GM13976 (cell line): ENCODE measurements at regions not wholly inside any gene's neighbourhood (a gene's known extent, or its start where the extent isn't known, plus 50 kb on each side); places are given as distances from the start of the nearest gene placed in this dataset.
"Not testable (repeated sequence)": the region's sequence is repeated elsewhere in the genome, so short reads cannot be mapped to it uniquely, and the experiment has no call there.

Source experiments
- DNase-seq: peaks from one replicate; pipeline ENCODE4 v3.0.0; 2012; ENCODE audit warnings: low spot score
- CTCF ChIP-seq: IDR thresholded peaks from 2 replicates; pipeline ENCODE4 v1.5.1; 2012; ENCODE audit warnings: borderline replicate concordance, mild to moderate bottlenecking; ENCODE audit not compliant: insufficient read depth; ENCODE audit errors: extremely low read depth, missing control alignments, control extremely low read depth
- in situ Hi-C: fragments of 300-500 bp; cut with MboI; formaldehyde crosslinking; loops from one replicate; pipeline ENCODE4 v1.12.0; 2022; ENCODE audit warnings: low sequenced_read_pairs, mixed read lengths, inconsistent platforms; ENCODE audit not compliant: unreplicated experiment

DNA sequence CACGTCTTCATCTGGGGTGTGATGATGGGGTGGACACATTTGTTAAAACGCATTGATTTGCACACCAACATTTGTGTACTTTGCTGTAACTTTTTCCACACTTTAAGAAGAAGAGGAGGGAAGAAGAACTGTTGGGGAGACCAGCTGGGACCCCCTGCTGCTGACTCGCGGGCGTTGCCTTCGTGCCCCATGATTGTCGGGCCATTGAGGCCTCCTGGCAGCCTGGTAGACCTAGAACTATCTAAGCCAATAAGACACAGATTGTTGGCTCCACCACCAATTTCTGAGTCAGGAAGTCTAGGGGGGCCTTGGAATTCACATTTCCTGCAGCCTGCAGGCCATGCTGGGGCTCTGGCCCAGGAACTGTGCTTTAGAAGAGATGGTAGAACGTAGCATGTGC lies 105.5 kb downstream of the TNFRSF13B start:
- no peak for TF ChIP-seq CTCF
- in situ Hi-C loops: no loop called here
- DNase-seq: no peak

DNA sequence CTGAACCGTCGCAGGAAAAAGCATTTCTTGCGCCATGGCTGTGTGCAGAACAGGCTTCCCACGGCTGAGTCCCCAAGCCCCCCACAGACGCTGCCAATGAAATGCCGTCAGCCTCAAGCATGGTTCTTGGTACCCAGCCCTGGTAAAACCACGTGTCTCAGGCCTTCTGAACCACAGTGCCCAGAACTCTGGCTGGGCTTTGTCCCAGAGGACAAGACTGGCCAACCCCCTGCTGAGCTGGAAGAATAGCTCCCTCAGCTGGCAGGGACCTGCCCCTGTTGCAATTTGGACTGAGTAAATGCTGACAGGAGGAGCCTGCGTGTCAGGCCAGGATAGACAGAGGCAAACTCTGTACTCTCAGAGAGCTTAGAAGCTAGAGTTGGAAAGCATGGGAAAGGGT lies 106.2 kb downstream of the TNFRSF13B start:
- in situ Hi-C loops, DNase-seq: not testable (repeated sequence)

DNA sequence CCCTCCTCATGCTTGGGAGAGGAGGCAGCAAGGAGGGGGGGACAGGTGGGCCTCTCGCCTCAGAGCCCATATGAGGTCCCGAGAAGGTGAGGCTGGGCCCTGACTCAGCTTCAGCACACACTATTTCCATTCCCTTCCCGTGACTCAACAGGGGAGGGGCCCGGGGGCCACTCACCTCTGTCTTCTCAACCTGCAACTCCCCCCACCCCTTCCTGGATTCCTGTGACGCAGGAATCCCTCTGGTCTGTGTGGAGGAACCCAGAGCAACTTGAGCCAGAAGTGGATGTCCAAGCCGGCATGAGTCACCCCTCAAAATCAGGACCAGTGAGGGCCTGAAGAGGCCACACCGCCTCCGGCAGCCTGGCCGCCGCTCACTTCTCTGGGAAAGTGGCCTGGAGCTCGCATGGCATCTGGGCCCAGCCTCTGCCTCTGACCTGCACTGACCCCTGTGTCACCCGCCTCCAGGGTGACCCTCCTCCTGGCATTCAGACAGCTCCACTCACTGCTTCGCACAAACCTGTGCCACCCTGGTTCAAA lies 106.8 kb downstream of the TNFRSF13B start:
- DNase-seq, in situ Hi-C loops: not testable (repeated sequence)

- in situ Hi-C loops, DNase-seq: not testable (repeated sequence)
Measured at GRCh38 chr17:16864462-16865076, 107.3 kb downstream of the TNFRSF13B start.

- in situ Hi-C loops, DNase-seq: not testable (repeated sequence)
Measured at GRCh38 chr17:16861152-16861551, 110.8 kb downstream of the TNFRSF13B start.

GRCh38 chr17:16860467-16860866 lies 111.5 kb downstream of the TNFRSF13B start:
- DNase-seq, in situ Hi-C loops: not testable (repeated sequence)

DNA sequence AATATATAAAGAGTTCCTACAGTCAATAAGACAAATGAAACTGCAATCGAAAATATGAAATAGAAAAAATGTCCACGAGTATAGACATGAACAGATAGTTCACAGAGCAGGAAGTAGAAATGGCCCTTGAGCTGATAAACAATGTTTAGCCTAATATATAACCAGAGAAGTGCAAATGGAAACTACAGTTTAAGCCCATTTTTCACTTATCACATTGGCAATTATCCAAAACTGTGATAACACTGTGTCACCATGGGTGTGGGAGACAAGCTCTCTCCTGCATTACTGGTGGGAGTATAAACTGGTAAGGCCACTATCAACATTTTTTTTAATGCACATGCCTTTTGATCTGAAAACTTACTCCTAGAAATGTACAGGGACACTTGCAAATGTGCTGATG lies 112.4 kb downstream of the TNFRSF13B start:
- DNase-seq, in situ Hi-C loops: not testable (repeated sequence)

GRCh38 chr17:16857746-16858145 lies 114.2 kb downstream of the TNFRSF13B start:
- DNase-seq, in situ Hi-C loops: not testable (repeated sequence)

DNA sequence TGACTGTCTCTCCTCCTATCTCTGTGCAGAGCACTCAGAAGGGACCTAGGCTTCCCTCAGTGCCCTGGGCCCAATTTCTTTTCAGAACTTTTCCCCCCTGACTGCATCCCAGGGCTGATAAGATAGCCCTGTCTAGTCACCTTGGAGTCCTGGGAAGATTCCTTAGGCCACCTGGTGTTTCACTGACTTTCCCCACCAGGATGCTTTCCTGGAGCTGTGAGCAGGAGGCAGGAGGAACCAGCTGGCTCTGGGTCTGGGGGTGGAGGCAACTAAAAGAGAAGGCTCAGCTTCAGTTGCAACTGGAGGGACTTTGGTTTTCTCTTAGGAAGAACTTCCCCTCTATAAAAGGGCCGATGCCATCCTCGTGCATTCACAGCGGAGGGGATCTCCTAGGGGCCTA lies 115.1 kb downstream of the TNFRSF13B start:
- in situ Hi-C loops: not testable (repeated sequence)

GRCh38 chr17:16856171-16856570 lies 115.7 kb downstream of the TNFRSF13B start:
- in situ Hi-C loops, DNase-seq: not testable (repeated sequence)

More for the DNA sequence above, 115.1 kb downstream of the TNFRSF13B start:
- not testable (repeated sequence) for DNase-seq

DNA sequence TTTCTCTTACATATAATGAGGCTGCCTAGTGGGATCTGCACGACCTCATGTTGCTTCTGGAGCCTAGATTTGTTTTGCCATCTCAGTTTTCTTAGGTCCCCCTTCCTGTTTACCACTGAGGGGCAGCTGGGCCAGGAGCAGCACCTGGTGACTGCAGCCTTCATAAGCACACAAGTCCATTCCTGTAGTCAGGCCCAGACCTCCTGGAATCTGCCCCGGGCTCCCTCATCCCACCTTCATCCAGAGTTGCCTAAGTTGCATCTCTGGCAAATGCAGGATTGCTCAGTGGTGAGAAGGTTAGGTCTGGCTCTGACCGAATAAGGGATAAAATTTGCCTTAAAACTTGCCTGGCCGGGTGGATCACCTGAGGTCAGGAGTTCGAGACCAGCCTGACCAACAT lies 117.3 kb downstream of the TNFRSF13B start:
- DNase-seq: not testable (repeated sequence)

GRCh38 chr17:16853661-16854320 lies 118.1 kb downstream of the TNFRSF13B start:
- in situ Hi-C loops: no loop called here
- no peak for TF ChIP-seq CTCF
- no peak for DNase-seq

More for the DNA sequence above, 117.3 kb downstream of the TNFRSF13B start:
- in situ Hi-C loops: not testable (repeated sequence)

GRCh38 chr17:16849861-16850260 lies 122.1 kb downstream of the TNFRSF13B start:
- in situ Hi-C loops, DNase-seq: not testable (repeated sequence)

- DNase-seq, in situ Hi-C loops: not testable (repeated sequence)
Measured at GRCh38 chr17:16848997-16849396, 122.9 kb downstream of the TNFRSF13B start.

- DNase-seq, in situ Hi-C loops: not testable (repeated sequence)
Measured at GRCh38 chr17:16845098-16845497, 126.8 kb downstream of the TNFRSF13B start.

DNA sequence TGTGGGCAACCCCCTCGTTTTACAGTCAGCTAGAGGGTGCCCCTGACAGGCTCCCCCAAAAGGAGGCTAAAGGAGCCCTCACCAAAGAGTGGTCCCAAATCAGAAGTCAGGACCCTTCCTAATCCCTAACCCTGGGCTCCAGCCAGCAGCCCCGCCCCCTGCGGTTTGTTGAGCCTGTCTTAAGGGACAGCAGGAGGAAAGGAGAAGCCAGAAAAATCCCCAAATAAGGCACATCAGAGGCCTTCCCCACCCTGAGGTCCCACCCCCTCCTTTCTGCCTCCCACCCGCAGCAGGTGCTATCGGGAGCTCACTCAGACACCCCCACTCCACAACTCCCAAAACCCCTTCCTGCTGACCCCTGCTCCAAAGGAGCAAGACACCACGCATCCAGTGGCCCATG lies 127.2 kb downstream of the TNFRSF13B start:
- in situ Hi-C loops, DNase-seq: not testable (repeated sequence)
